OCI-LY1 (cell line): ENCODE measurements at regions not wholly inside any gene's neighbourhood (a gene's known extent, or its start where the extent isn't known, plus 50 kb on each side); places are given as distances from the start of the nearest gene placed in this dataset.

Source experiments
- H2AFZ ChIP-seq: fragments of 200-600 bp; sonication (generic), shearing (Covaris generic); 2 replicates; pipeline ENCODE4 v1.6.0; 2014; ENCODE audit warnings: antibody characterized with exemption, mild to moderate bottlenecking, low read length
- H3F3A ChIP-seq: fragments of 200-600 bp; sonication (generic), shearing (Covaris generic); 2 replicates; pipeline ENCODE4 v1.6.0; 2014; ENCODE audit warnings: mild to moderate bottlenecking, antibody characterized with exemption, low read length, moderate library complexity; ENCODE audit not compliant: insufficient read depth
- H3K27ac ChIP-seq: fragments of 200-600 bp; sonication (generic); 2 replicates; pipeline ENCODE4 v1.5.1; 2014; ENCODE audit warnings: low read length, mixed run types, mild to moderate bottlenecking, low read depth; ENCODE audit not compliant: poor library complexity, severe bottlenecking
- H3K27me3 ChIP-seq: fragments of 200-600 bp; sonication (generic); 2 replicates; pipeline ENCODE4 v1.6.0; 2014; ENCODE audit warnings: antibody characterized with exemption, mild to moderate bottlenecking, low read length, moderate library complexity; ENCODE audit not compliant: insufficient read depth
- H3K36me3 ChIP-seq: fragments of 200-600 bp; sonication (generic); 2 replicates; pipeline ENCODE4 v1.6.1; 2014; ENCODE audit warnings: mild to moderate bottlenecking, antibody characterized with exemption, low read length, moderate library complexity, mixed read lengths; ENCODE audit not compliant: insufficient read depth
- H3K4me1 ChIP-seq: fragments of 200-600 bp; sonication (generic); 2 replicates; pipeline ENCODE4 v1.5.1; 2014; ENCODE audit warnings: mild to moderate bottlenecking, low read length, moderate library complexity; ENCODE audit not compliant: insufficient read depth, severe bottlenecking
- H3K4me2 ChIP-seq: fragments of 200-600 bp; sonication (generic), shearing (Covaris generic); 2 replicates; pipeline ENCODE4 v1.6.1; 2014; ENCODE audit warnings: low read length
- H3K4me3 ChIP-seq: fragments of 200-600 bp; sonication (generic); 2 replicates; pipeline ENCODE4 v1.5.1; 2014; ENCODE audit warnings: low read length, low read depth, mild to moderate bottlenecking, mixed read lengths; ENCODE audit not compliant: poor library complexity, severe bottlenecking
- H3K79me2 ChIP-seq: fragments of 200-600 bp; shearing (Covaris generic); 2 replicates; pipeline ENCODE4 v1.6.1; 2016; ENCODE audit warnings: mixed run types, low read length, mixed read lengths; ENCODE audit not compliant: insufficient read depth
- H3K9ac ChIP-seq: fragments of 200-600 bp; sonication (generic), shearing (Covaris generic); 2 replicates; pipeline ENCODE4 v1.6.1; 2014; ENCODE audit warnings: mild to moderate bottlenecking, low read length, mixed read lengths
- H3K9me2 ChIP-seq: fragments of 200-600 bp; sonication (generic), shearing (Covaris generic); 2 replicates; pipeline ENCODE4 v1.6.1; 2014; ENCODE audit warnings: low read depth, mild to moderate bottlenecking, low read length, mixed read lengths
- H3K9me3 ChIP-seq: fragments of 200-600 bp; shearing (Covaris generic); 2 replicates; pipeline ENCODE4 v1.6.1; 2014; ENCODE audit warnings: low read length, mixed read lengths
- H4K20me1 ChIP-seq: fragments of 200-600 bp; sonication (generic), shearing (Covaris generic); 2 replicates; pipeline ENCODE4 v1.6.0; 2016; ENCODE audit warnings: mild to moderate bottlenecking, low read length; ENCODE audit not compliant: insufficient read depth
- EZH2 ChIP-seq: fragments of 200-600 bp; sonication (generic), shearing (Covaris generic); IDR thresholded peaks from 2 replicates; pipeline ENCODE4 v1.8.0; 2017; ENCODE audit warnings: borderline replicate concordance, mixed run types, mild to moderate bottlenecking, antibody characterized with exemption, low read length, moderate library complexity, mixed read lengths
- TF ChIP-seq, protein P1 (sequence below): fragments of 200-600 bp; sonication (generic), shearing (Covaris generic); IDR thresholded peaks from 2 replicates; pipeline ENCODE4 v1.5.1; 2017; ENCODE audit warnings: mild to moderate bottlenecking, antibody characterized with exemption, low read length, moderate library complexity, mixed read lengths

DNA sequence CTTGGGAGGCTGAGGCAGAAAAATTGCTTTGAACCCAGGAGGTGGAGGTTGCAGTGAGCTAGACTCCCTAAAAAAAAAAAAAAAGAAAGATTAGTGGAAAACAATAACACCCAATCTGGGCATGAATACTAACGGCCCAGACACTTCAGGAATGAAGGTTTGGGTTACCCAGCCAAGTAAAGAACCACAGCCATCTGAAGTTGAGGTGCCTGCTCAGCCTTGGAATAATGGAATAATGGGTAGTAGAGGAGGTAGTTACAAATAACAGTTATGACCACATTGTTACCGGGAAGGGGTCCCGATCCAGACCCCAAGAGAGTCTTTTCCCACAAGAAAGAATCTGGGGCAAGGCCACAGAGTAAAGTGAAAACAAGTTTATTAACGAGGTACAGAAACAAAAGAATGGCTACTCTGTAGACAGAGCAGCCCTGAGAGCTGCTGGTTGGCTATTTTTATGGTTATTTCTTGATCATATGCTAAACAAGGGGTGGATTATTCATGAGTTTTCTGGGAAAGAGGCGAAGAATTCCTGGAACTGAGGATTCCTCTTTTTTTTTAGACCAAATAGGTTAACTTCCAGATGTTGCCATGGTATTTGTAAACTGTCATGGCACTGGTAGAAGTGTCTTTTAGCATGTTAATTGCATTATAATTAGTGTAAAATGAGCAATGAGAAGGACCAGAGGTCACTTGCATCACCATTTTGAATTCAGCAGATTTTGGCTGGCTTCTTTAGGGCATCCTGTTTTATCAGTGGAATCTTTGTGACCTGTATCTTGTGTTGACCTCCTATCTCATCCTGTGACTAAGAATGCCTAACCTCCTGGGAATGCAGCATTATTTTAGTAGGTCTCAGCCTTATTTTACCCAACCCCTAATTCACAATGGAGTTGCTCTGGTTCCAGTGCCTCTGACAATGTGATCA lies 96.2 kb upstream of the HAAO start:
- Histone ChIP-seq H2AFZ (no peak overlapping the region), H3K27me3 (no peaks in the 10 kb centered on the region; the same call in 1 of the 2 replicates), H3K9me3 (no peaks in the 10 kb centered on the region), H3K36me3 (no peaks in the 10 kb centered on the region; the same call in 1 of the 2 replicates), H3K4me3 (no peak overlapping the region), H3K4me2 (no peak overlapping the region), H3F3A (no peaks in the 10 kb centered on the region), H3K9ac (no peak overlapping the region), H3K9me2 (no peaks in the 10 kb centered on the region), H3K4me1 (no peaks in the 10 kb centered on the region), H3K79me2 (no peaks in the 10 kb centered on the region), H4K20me1 (no peaks in the 10 kb centered on the region), H3K27ac (no peak overlapping the region)
- TF ChIP-seq, protein P1, sequence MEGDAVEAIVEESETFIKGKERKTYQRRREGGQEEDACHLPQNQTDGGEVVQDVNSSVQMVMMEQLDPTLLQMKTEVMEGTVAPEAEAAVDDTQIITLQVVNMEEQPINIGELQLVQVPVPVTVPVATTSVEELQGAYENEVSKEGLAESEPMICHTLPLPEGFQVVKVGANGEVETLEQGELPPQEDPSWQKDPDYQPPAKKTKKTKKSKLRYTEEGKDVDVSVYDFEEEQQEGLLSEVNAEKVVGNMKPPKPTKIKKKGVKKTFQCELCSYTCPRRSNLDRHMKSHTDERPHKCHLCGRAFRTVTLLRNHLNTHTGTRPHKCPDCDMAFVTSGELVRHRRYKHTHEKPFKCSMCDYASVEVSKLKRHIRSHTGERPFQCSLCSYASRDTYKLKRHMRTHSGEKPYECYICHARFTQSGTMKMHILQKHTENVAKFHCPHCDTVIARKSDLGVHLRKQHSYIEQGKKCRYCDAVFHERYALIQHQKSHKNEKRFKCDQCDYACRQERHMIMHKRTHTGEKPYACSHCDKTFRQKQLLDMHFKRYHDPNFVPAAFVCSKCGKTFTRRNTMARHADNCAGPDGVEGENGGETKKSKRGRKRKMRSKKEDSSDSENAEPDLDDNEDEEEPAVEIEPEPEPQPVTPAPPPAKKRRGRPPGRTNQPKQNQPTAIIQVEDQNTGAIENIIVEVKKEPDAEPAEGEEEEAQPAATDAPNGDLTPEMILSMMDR, result no peak
- TF ChIP-seq EZH2, result no peak

DNA sequence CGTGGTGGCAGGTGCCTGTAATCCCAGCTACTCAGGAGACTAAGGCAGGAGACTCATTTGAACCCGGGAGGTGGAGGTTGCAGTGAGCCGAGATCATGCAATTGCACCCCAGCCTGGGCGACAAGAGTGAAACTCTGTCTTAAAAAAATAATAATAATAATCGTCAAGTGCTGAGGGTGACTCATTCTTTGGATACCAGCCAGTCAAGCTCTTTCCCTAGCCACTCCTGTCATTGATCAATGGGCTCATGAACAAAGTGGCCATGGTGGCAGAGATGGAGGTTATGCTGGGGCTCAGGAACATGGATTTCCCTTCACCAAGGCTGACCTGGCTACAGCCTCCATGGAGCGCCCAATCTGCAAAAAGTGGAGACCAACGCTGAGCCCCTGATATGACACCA lies 94.5 kb upstream of the HAAO start:
- H3K4me3 ChIP-seq, result no peak overlapping the region
- H3K27ac ChIP-seq, result no peak overlapping the region
- no peaks in the 10 kb centered on the region; the same call in 1 of the 2 replicates for H3K27me3 ChIP-seq
- H3K79me2 ChIP-seq, result no peaks in the 10 kb centered on the region
- H3K9ac ChIP-seq, result no peak overlapping the region
- TF ChIP-seq, protein P1, result no peak
- TF ChIP-seq EZH2, result no peak
- no peak overlapping the region for H2AFZ ChIP-seq
- H3K9me3 ChIP-seq, result no peaks in the 10 kb centered on the region
- no peaks in the 10 kb centered on the region for H4K20me1 ChIP-seq
- H3K9me2 ChIP-seq, result no peaks in the 10 kb centered on the region
- no peaks in the 10 kb centered on the region for H3F3A ChIP-seq
- no peaks in the 10 kb centered on the region for H3K4me1 ChIP-seq
- H3K36me3 ChIP-seq, result no peaks in the 10 kb centered on the region; the same call in 1 of the 2 replicates
- H3K4me2 ChIP-seq, result no peak overlapping the region

DNA sequence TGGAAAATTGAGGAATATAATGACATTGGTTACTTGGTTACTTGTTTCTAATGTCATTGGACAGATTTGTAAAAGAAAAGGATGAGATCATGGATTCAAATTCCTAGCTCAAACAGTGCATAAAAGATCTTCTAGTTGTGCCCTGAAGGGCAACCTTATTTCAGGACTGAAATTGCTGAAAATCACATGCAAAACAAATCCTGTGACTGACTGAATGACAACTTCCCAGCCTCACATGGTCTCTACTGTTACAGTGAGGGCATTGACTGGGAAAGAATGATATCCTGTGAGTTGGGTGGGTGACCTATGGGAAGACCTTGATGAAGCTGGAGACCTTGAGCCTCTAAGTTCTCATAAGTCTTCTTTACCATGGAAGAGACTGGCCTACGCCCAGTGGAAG lies 90.4 kb upstream of the HAAO start:
- H3K4me2 ChIP-seq, result no peak overlapping the region
- no peak overlapping the region for H3K27ac ChIP-seq
- H3K27me3 ChIP-seq, result peaks cover 3% of the 10 kb centered on the region
- no peaks in the 10 kb centered on the region for H3K4me1 ChIP-seq
- H3K9me3 ChIP-seq, result no peaks in the 10 kb centered on the region
- H2AFZ ChIP-seq, result no peak overlapping the region
- no peak overlapping the region for H3K4me3 ChIP-seq
- H4K20me1 ChIP-seq, result no peaks in the 10 kb centered on the region
- TF ChIP-seq EZH2, result no peak
- TF ChIP-seq, protein P1, result no peak
- H3K9me2 ChIP-seq, result no peaks in the 10 kb centered on the region
- H3K36me3 ChIP-seq, result no peaks in the 10 kb centered on the region; the same call in 1 of the 2 replicates
- H3K9ac ChIP-seq, result no peak overlapping the region
- no peaks in the 10 kb centered on the region for H3K79me2 ChIP-seq
- no peaks in the 10 kb centered on the region for H3F3A ChIP-seq
